HEK293T (cell line): ENCODE measurements at regions not wholly inside any gene's neighbourhood (a gene's known extent, or its start where the extent isn't known, plus 50 kb on each side); places are given as distances from the start of the nearest gene placed in this dataset.

Experiments
- FOXA1 ChIP-seq: fragments of 450-650 bp; IDR thresholded peaks from 2 replicates; pipeline ENCODE4 v1.6.1; 2016; ENCODE audit warnings: mild to moderate bottlenecking
- FOXK2 ChIP-seq: fragments of 450-650 bp; IDR thresholded peaks from 2 replicates; pipeline ENCODE4 v1.6.1; 2016; ENCODE audit warnings: mild to moderate bottlenecking

DNA sequence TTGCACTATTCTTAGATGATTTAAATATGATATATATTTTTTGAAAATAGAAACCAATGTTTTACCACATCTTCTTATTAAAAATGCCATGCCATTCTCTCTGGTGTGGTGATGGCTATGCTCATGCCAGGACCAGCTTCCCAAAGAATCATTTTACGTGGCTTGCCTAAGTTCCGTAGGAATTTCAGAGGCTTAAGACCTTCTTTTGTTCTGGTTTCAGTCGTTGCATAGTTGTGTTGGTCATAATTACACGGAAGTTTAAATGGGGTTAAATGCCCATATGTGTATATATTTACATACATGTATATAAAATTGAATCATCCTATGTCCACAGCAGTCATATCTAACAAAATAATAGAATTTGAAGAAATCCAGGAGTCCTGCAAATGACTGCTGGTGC is 78.7 kb upstream of the PLPPR5 start:
- TF ChIP-seq FOXA1: no peak
- TF ChIP-seq FOXK2: no peak
